ENCODE measurements at regions not wholly inside any gene's neighbourhood (a gene's known extent, or its start where the extent isn't known, plus 50 kb on each side); places are given as distances from the start of the nearest gene placed in this dataset.

- Histone ChIP-seq H3K4me3 (replicated peaks in 1 of 3; ENCODE audit: low read depth in 2 of 3, low read length in 3 of 3) (no peak overlapping the region), H2AFZ (ENCODE audit: insufficient read depth, low read depth, low read length, poor library complexity, severe bottlenecking) (no peak overlapping the region)
- no peaks in the 10 kb centered on the region for H3K36me3 Mint-ChIP-seq
Measured at GRCh38 chr4:33711826-33712225, 2532.5 kb downstream of the ARAP2 start.

DNA sequence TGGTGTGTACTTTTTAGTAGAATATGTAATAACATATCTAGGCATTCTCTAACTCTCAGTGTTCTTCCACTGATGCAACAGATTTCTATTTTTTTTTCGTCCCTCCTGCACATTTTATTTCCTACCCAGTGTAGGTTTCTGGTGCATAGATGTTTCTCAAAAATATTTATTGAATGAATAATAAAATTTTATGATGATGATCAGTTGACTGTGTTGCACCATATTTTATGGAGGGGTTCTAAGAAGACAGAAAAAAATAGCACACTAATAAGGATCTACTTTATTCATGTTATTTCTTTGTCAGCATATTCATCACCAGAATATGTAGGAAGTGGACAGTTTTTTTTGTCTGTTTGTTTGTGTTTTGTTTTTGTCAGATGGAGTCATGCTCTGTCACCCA lies 2529.3 kb downstream of the ARAP2 start:
- no peaks in the 10 kb centered on the region for H3K27me3 Mint-ChIP-seq (ENCODE audit: low read depth in 3 of 3)

More at GRCh38 chr4:33711826-33712225, 2532.5 kb downstream of the ARAP2 start:
- Histone ChIP-seq H3K9me3 (replicated peaks in 1 of 2; ENCODE audit: control insufficient read depth in 1 of 2, insufficient read depth in 1 of 2, low read length in 2 of 2) (peaks cover 10 to 21% of the 10 kb centered on the region in 2 donors), H3K9ac (ENCODE audit: insufficient read depth, low read length, poor library complexity, severe bottlenecking) (no peak overlapping the region), H3K4me2 (replicated peaks; ENCODE audit: extremely low read depth, low read length, poor library complexity, severe bottlenecking) (no peak overlapping the region), H3K4me1 (ENCODE audit: control insufficient read depth in 1 of 2, insufficient read depth in 2 of 2, low read length in 2 of 2) (no peaks in the 10 kb centered on the region), H4K20me1 (ENCODE audit: insufficient read depth, low read length) (no peaks in the 10 kb centered on the region), H3K27ac (ENCODE audit: low read depth in 1 of 2, low read length in 2 of 2) (no peak overlapping the region), H3K79me2 (ENCODE audit: insufficient read depth, low read length) (no peaks in the 10 kb centered on the region), H3K27me3 (ENCODE audit: control insufficient read depth in 2 of 2, insufficient read depth in 2 of 2, low read length in 2 of 2) (no peaks in the 10 kb centered on the region), H3K36me3 (replicated peaks in 1 of 2; ENCODE audit: control insufficient read depth in 1 of 2, insufficient read depth in 2 of 2, low read length in 2 of 2) (no peaks in the 10 kb centered on the region)
- TF ChIP-seq, protein P1, sequence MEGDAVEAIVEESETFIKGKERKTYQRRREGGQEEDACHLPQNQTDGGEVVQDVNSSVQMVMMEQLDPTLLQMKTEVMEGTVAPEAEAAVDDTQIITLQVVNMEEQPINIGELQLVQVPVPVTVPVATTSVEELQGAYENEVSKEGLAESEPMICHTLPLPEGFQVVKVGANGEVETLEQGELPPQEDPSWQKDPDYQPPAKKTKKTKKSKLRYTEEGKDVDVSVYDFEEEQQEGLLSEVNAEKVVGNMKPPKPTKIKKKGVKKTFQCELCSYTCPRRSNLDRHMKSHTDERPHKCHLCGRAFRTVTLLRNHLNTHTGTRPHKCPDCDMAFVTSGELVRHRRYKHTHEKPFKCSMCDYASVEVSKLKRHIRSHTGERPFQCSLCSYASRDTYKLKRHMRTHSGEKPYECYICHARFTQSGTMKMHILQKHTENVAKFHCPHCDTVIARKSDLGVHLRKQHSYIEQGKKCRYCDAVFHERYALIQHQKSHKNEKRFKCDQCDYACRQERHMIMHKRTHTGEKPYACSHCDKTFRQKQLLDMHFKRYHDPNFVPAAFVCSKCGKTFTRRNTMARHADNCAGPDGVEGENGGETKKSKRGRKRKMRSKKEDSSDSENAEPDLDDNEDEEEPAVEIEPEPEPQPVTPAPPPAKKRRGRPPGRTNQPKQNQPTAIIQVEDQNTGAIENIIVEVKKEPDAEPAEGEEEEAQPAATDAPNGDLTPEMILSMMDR (IDR thresholded peaks at IDR 0.05) = no peak
- Mint-ChIP-seq H3K9me3 (peaks cover 2 to 15% (median 7%) of the 10 kb centered on the region in 7 donors), H3K4me1 (no peaks in the 10 kb centered on the region), H3K27ac (no peak overlapping the region), H3K27me3 (ENCODE audit: low read depth in 3 of 3) (no peaks in the 10 kb centered on the region), H3K4me3 (no peak overlapping the region)
- no peak for DNase-seq
- intact Hi-C loops (cut with micrococcal nuclease) = no loop called here

More for the DNA sequence above, 2529.3 kb downstream of the ARAP2 start:
- no peak for DNase-seq
- no peaks in the 10 kb centered on the region for H3K79me2 ChIP-seq (ENCODE audit: insufficient read depth, low read length)
- no peak overlapping the region for H3K4me3 Mint-ChIP-seq
- H4K20me1 ChIP-seq (ENCODE audit: insufficient read depth, low read length) = no peaks in the 10 kb centered on the region
- no peak overlapping the region for H3K27ac Mint-ChIP-seq
- H3K9me3 ChIP-seq (replicated peaks in 1 of 2; ENCODE audit: control insufficient read depth in 1 of 2, insufficient read depth in 1 of 2, low read length in 2 of 2) = peaks cover 4 to 11% of the 10 kb centered on the region in 2 donors
- H3K9ac ChIP-seq (ENCODE audit: insufficient read depth, low read length, poor library complexity, severe bottlenecking) = no peak overlapping the region
- TF ChIP-seq, protein P1 (IDR thresholded peaks at IDR 0.05) = no peak
- peaks cover 1 to 13% (median 6%) of the 10 kb centered on the region in 7 donors for H3K9me3 Mint-ChIP-seq
- no peaks in the 10 kb centered on the region for H3K27me3 ChIP-seq (ENCODE audit: control insufficient read depth in 2 of 2, insufficient read depth in 2 of 2, low read length in 2 of 2)
- no peaks in the 10 kb centered on the region for H3K36me3 Mint-ChIP-seq
- no peaks in the 10 kb centered on the region for H3K36me3 ChIP-seq (replicated peaks in 1 of 2; ENCODE audit: control insufficient read depth in 1 of 2, insufficient read depth in 2 of 2, low read length in 2 of 2)
- H3K27ac ChIP-seq (ENCODE audit: low read depth in 1 of 2, low read length in 2 of 2) = no peak overlapping the region
- no peak overlapping the region for H3K4me3 ChIP-seq (replicated peaks in 1 of 3; ENCODE audit: low read depth in 2 of 3, low read length in 3 of 3)
- H3K4me1 ChIP-seq (ENCODE audit: control insufficient read depth in 1 of 2, insufficient read depth in 2 of 2, low read length in 2 of 2) = no peaks in the 10 kb centered on the region
- intact Hi-C loops (cut with micrococcal nuclease) = no loop called here
- no peaks in the 10 kb centered on the region for H3K4me1 Mint-ChIP-seq
- no CpG with 5 or more reads among the region's 1 CpG for WGBS (ENCODE audit: insufficient coverage)
- no peak overlapping the region for H2AFZ ChIP-seq (ENCODE audit: insufficient read depth, low read depth, low read length, poor library complexity, severe bottlenecking)
- no peak overlapping the region for H3K4me2 ChIP-seq (replicated peaks; ENCODE audit: extremely low read depth, low read length, poor library complexity, severe bottlenecking)
